ENCODE measurements at regions not wholly inside any gene's neighbourhood (a gene's known extent, or its start where the extent isn't known, plus 50 kb on each side); places are given as distances from the start of the nearest gene placed in this dataset.

- TF ChIP-seq CTCF (IDR thresholded peaks at IDR 0.05) (no peak), POLR2A (IDR thresholded peaks at IDR 0.05) (no peak)
These were observed 426.5 kb upstream of the NFE2L3 start for GRCh38 chr7:25725451-25725850.

All from testis (tissue), 2 donors.